Neural cell (in vitro differentiated cells): ENCODE measurements at regions not wholly inside any gene's neighbourhood (a gene's known extent, or its start where the extent isn't known, plus 50 kb on each side); places are given as distances from the start of the nearest gene placed in this dataset.
A peak's percentile ranks its signal among the peaks of the same experiment; 100 is the strongest.

Experiments
- H2AFZ ChIP-seq: fragments of 200-600, 300-800 bp; sonication (generic), shearing (Covaris generic); 2 replicates; pipeline ENCODE4 v1.6.0; 2014; ENCODE audit warnings: low read depth, mild to moderate bottlenecking, antibody characterized with exemption, low read length, moderate library complexity
- H3F3A ChIP-seq: fragments of 200-600 bp; shearing (Covaris generic); 2 replicates; pipeline ENCODE4 v1.6.1; 2016; ENCODE audit warnings: mild to moderate bottlenecking, moderate library complexity, mixed read lengths, antibody characterized with exemption, low read length; ENCODE audit not compliant: insufficient read depth, poor library complexity, severe bottlenecking
- H3K27ac ChIP-seq: fragments of 200-600, 300-800 bp; sonication (generic), shearing (Covaris generic); 2 replicates; pipeline ENCODE4 v1.5.1; 2014; ENCODE audit warnings: mild to moderate bottlenecking, low read length, moderate library complexity
- H3K27me3 ChIP-seq: fragments of 300-800, 200-600 bp; sonication (generic), shearing (Covaris generic); 2 replicates; pipeline ENCODE4 v1.6.0; 2014; ENCODE audit warnings: mild to moderate bottlenecking, low read depth, low read length, moderate library complexity; ENCODE audit not compliant: insufficient read depth
- H3K36me3 ChIP-seq: fragments of 300-800, 200-600 bp; sonication (generic), shearing (Covaris generic); 2 replicates; pipeline ENCODE4 v1.5.1; 2014; ENCODE audit warnings: mild to moderate bottlenecking, antibody characterized with exemption, low read length, moderate library complexity; ENCODE audit not compliant: insufficient read depth
- H3K4me2 ChIP-seq: fragments of 300-800, 200-600 bp; sonication (generic), shearing (Covaris generic); 2 replicates; pipeline ENCODE4 v1.6.0; 2014; ENCODE audit warnings: mild to moderate bottlenecking, low read length
- H3K4me3 ChIP-seq: fragments of 300-800, 200-600 bp; sonication (generic), shearing (Covaris generic); 2 replicates; pipeline ENCODE4 v1.5.1; 2014; ENCODE audit warnings: mild to moderate bottlenecking, low read length, moderate library complexity
- H3K79me2 ChIP-seq: fragments of 200-600 bp; shearing (Covaris generic); replicated peaks from 2 replicates; pipeline ENCODE4 v1.6.0; 2014; ENCODE audit warnings: mild to moderate bottlenecking, low read length, moderate library complexity; ENCODE audit not compliant: insufficient read depth
- H3K9ac ChIP-seq: fragments of 300-800, 200-600 bp; sonication (generic), shearing (Covaris generic); 2 replicates; pipeline ENCODE4 v1.6.1; 2016; ENCODE audit warnings: mild to moderate bottlenecking, low read length, mixed read lengths
- H3K9me2 ChIP-seq: fragments of 200-600 bp; shearing (Covaris generic); 2 replicates; pipeline ENCODE4 v1.6.1; 2016; ENCODE audit warnings: mild to moderate bottlenecking, low read length, mixed read lengths; ENCODE audit not compliant: insufficient read depth
- H3K9me3 ChIP-seq: fragments of 200-600, 300-800 bp; sonication (generic), shearing (Covaris generic); 2 replicates; pipeline ENCODE4 v1.6.1; 2016; ENCODE audit warnings: mild to moderate bottlenecking, mixed run types, low read length, moderate library complexity, mixed read lengths
- H4K20me1 ChIP-seq: fragments of 200-600 bp; shearing (Covaris generic); 2 replicates; pipeline ENCODE4 v1.6.1; 2016; ENCODE audit warnings: mild to moderate bottlenecking, mixed run types; ENCODE audit not compliant: insufficient read depth
- CTCF ChIP-seq: fragments of 450-650 bp; IDR thresholded peaks from 2 replicates; pipeline ENCODE4 v1.5.1; 2014; ENCODE audit warnings: antibody characterized with exemption, mild to moderate bottlenecking, moderate library complexity; ENCODE audit not compliant: poor library complexity, severe bottlenecking
- EP300 ChIP-seq: fragments of 450-650 bp; conservative IDR thresholded peaks from 2 replicates; pipeline ENCODE4 v1.6.1; 2014; ENCODE audit warnings: antibody characterized with exemption, mild to moderate bottlenecking, moderate library complexity; ENCODE audit not compliant: poor library complexity, severe bottlenecking
- EZH2 ChIP-seq: fragments of 200-600, 300-800 bp; shearing (Covaris generic), sonication (generic); IDR thresholded peaks from 2 replicates; pipeline ENCODE4 v1.6.1; 2014; ENCODE audit warnings: antibody characterized with exemption, low read length, borderline replicate concordance, mild to moderate bottlenecking; ENCODE audit not compliant: insufficient read depth, poor library complexity, severe bottlenecking
- MXI1 ChIP-seq: fragments of 450-650 bp; conservative IDR thresholded peaks from 2 replicates; pipeline ENCODE4 v1.6.1; 2014; ENCODE audit warnings: antibody characterized with exemption, mild to moderate bottlenecking; ENCODE audit not compliant: poor library complexity, severe bottlenecking
- POLR2AphosphoS5 ChIP-seq: IDR thresholded peaks from 2 replicates; pipeline ENCODE4 v1.6.1; 2012
- RAD21 ChIP-seq: fragments of 450-650 bp; conservative IDR thresholded peaks from 2 replicates; pipeline ENCODE4 v1.6.1; 2014; ENCODE audit warnings: antibody characterized with exemption, mild to moderate bottlenecking, moderate library complexity
- REST ChIP-seq: IDR thresholded peaks from 2 replicates; pipeline ENCODE4 v1.6.1; 2012; ENCODE audit warnings: borderline replicate concordance
- SMC3 ChIP-seq: fragments of 450-650 bp; conservative IDR thresholded peaks from 2 replicates; pipeline ENCODE4 v1.6.1; 2014; ENCODE audit warnings: antibody characterized with exemption, mild to moderate bottlenecking, moderate library complexity; ENCODE audit not compliant: poor library complexity
- TAF1 ChIP-seq: IDR thresholded peaks from 2 replicates; pipeline ENCODE4 v1.6.1; 2012; ENCODE audit warnings: low read depth

- no peaks in the 10 kb centered on the region for H3K27me3 ChIP-seq
- no peak overlapping the region for H3K9ac ChIP-seq
- no peak overlapping the region for H3K4me3 ChIP-seq
- no peak overlapping the region for H3K4me2 ChIP-seq
- H3K36me3 ChIP-seq, result no peaks in the 10 kb centered on the region
- no peaks in the 10 kb centered on the region for H3K9me3 ChIP-seq
- H3K9me2 ChIP-seq, result no peaks in the 10 kb centered on the region
- H3K27ac ChIP-seq, result no peak overlapping the region
- peaks cover 4% of the 10 kb centered on the region for H3F3A ChIP-seq
- H3K79me2 ChIP-seq, result no peaks in the 10 kb centered on the region
- no peak for TF ChIP-seq TAF1
- TF ChIP-seq SMC3, result no peak
- no peak for TF ChIP-seq EP300
- TF ChIP-seq RAD21, result no peak
- TF ChIP-seq MXI1, result no peak
- no peak for TF ChIP-seq POLR2AphosphoS5
- no peak for TF ChIP-seq REST
- TF ChIP-seq CTCF, result no peak
- no peak for TF ChIP-seq EZH2
- no peaks in the 10 kb centered on the region for H4K20me1 ChIP-seq
- no peak overlapping the region for H2AFZ ChIP-seq
Observed at GRCh38 chr18:72640557-72640956, 96.4 kb upstream of the CBLN2 start.

GRCh38 chr18:72638376-72638775 lies 94.2 kb upstream of the CBLN2 start:
- Histone ChIP-seq H3K4me3 (peak overlapping the region; percentile 50), H3K9me2 (no peaks in the 10 kb centered on the region), H3K9ac (no peak overlapping the region), H3K79me2 (no peaks in the 10 kb centered on the region), H3K4me2 (peak overlapping the region; percentile 37), H3K9me3 (no peaks in the 10 kb centered on the region), H3K27me3 (no peaks in the 10 kb centered on the region), H2AFZ (no peak overlapping the region), H3F3A (peaks cover 4% of the 10 kb centered on the region), H4K20me1 (no peaks in the 10 kb centered on the region), H3K27ac (peak overlapping the region; percentile 79), H3K36me3 (no peaks in the 10 kb centered on the region)
- TF ChIP-seq EP300 (no peak), TAF1 (no peak), SMC3 (no peak), POLR2AphosphoS5 (no peak), RAD21 (no peak), EZH2 (no peak), CTCF (no peak), MXI1 (no peak), REST (no peak)
